PFSK-1 (cell line): ENCODE measurements at regions not wholly inside any gene's neighbourhood (a gene's known extent, or its start where the extent isn't known, plus 50 kb on each side); places are given as distances from the start of the nearest gene placed in this dataset.

ENCODE experiments used
- FOXP2 ChIP-seq: optimal IDR thresholded peaks from 2 replicates; pipeline ENCODE3; 2011; ENCODE audit warnings: borderline replicate concordance, control low read depth, inconsistent platforms; ENCODE audit not compliant: insufficient read depth; ENCODE audit errors: extremely low read length, extremely low read depth
- POLR2AphosphoS5 ChIP-seq: IDR thresholded peaks from 2 replicates; pipeline ENCODE4 v1.6.1; 2012; ENCODE audit warnings: low read depth, mild to moderate bottlenecking, control low read depth, low read length, moderate library complexity
- SIN3A ChIP-seq: IDR thresholded peaks from 2 replicates; pipeline ENCODE4 v1.6.1; 2012; ENCODE audit warnings: mild to moderate bottlenecking, low read length, moderate library complexity, borderline replicate concordance; ENCODE audit not compliant: insufficient read depth
- TAF1 ChIP-seq: IDR thresholded peaks from 2 replicates; pipeline ENCODE4 v1.6.1; 2012; ENCODE audit warnings: low read length, control low read depth, borderline replicate concordance; ENCODE audit not compliant: insufficient read depth
- TF ChIP-seq, protein P1 (sequence below), 2 experiments: IDR thresholded peaks; 2 replicates each; pipeline versions ENCODE4 v1.6.1 to v1.8.0; 2011 to 2012; ENCODE audit warnings: low read depth in 2 of 2, low read length in 2 of 2, control low read depth in 1 of 2, inconsistent platforms in 1 of 2, mild to moderate bottlenecking in 1 of 2, moderate library complexity in 1 of 2; ENCODE audit not compliant: insufficient read depth in 1 of 2

DNA sequence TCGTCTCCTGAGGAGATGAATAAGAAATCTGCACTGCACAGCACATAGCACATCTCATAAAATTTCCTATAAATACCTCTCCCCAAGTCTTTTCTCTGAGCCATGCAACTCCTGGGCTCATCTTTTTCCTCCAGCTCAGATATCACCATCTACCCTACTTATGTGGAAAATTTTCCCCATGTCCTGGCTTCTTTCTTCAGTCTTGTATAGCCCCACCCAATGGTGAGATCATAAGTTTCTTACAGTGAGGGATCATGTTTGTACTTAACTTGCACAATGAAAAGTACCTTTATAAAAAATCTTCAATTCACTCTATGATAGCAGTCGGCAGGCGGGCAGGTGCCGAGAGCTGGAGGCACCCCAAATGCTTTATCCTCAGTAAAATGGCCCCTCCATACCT lies 198.6 kb upstream of the S100G start:
- TF ChIP-seq SIN3A: no peak
- TF ChIP-seq, protein P1, sequence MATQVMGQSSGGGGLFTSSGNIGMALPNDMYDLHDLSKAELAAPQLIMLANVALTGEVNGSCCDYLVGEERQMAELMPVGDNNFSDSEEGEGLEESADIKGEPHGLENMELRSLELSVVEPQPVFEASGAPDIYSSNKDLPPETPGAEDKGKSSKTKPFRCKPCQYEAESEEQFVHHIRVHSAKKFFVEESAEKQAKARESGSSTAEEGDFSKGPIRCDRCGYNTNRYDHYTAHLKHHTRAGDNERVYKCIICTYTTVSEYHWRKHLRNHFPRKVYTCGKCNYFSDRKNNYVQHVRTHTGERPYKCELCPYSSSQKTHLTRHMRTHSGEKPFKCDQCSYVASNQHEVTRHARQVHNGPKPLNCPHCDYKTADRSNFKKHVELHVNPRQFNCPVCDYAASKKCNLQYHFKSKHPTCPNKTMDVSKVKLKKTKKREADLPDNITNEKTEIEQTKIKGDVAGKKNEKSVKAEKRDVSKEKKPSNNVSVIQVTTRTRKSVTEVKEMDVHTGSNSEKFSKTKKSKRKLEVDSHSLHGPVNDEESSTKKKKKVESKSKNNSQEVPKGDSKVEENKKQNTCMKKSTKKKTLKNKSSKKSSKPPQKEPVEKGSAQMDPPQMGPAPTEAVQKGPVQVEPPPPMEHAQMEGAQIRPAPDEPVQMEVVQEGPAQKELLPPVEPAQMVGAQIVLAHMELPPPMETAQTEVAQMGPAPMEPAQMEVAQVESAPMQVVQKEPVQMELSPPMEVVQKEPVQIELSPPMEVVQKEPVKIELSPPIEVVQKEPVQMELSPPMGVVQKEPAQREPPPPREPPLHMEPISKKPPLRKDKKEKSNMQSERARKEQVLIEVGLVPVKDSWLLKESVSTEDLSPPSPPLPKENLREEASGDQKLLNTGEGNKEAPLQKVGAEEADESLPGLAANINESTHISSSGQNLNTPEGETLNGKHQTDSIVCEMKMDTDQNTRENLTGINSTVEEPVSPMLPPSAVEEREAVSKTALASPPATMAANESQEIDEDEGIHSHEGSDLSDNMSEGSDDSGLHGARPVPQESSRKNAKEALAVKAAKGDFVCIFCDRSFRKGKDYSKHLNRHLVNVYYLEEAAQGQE (IDR thresholded peaks at IDR 0.05; ENCODE audit: insufficient read depth in 1 of 2, low read depth in 2 of 2, low read length in 2 of 2): no peak
- TF ChIP-seq FOXP2: no peak
- no peak for TF ChIP-seq TAF1
- no peak for TF ChIP-seq POLR2AphosphoS5

DNA sequence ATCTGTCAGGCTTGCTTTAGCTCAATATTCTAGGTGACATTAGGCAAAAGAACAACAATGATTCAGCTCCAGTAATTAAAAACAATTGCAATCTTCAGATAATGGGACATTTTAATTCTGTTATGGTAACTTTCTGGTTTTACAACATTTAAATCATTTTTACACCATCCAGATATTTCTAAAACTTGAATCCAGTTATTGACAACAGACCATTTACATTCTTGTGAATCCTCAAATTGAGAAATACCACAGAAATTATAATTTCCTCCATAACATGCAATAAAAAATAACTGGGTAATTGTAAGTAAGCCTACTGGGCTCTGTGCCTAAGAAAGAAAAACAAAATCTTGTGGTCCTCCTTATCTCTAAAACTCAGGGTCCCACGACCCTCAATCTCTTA lies 195.0 kb upstream of the S100G start:
- no peak for TF ChIP-seq POLR2AphosphoS5
- TF ChIP-seq, protein P1 (IDR thresholded peaks at IDR 0.05; ENCODE audit: insufficient read depth in 1 of 2, low read depth in 2 of 2, low read length in 2 of 2): no peak
- TF ChIP-seq SIN3A: no peak
- TF ChIP-seq TAF1: no peak
- TF ChIP-seq FOXP2: no peak

- no peak for TF ChIP-seq FOXP2
- TF ChIP-seq TAF1: no peak
- no peak for TF ChIP-seq SIN3A
- TF ChIP-seq POLR2AphosphoS5: no peak
- TF ChIP-seq, protein P1 (IDR thresholded peaks at IDR 0.05; ENCODE audit: insufficient read depth in 1 of 2, low read depth in 2 of 2, low read length in 2 of 2): no peak
Observed at GRCh38 chrX:16457239-16457638, 192.7 kb upstream of the S100G start.

DNA sequence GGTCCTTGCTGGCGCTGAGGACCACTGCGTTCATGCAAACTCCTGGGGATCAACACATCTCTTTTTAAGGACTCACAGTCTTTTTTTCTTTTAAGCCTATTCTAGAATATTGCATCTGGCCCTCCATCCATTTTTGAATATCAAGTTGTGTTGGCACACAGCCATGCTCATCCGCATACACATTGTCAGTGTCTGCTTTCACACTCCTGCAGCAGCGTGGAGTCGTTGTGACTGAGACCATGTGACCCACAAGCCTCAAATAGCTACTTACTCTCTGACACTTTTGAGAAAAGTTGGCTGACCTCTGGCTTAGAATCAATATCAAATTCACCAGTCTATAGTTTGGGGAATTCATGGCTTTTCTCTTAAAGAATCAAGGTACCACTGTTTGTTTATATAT lies 191.8 kb upstream of the S100G start:
- TF ChIP-seq, protein P1 (IDR thresholded peaks at IDR 0.05; ENCODE audit: insufficient read depth in 1 of 2, low read depth in 2 of 2, low read length in 2 of 2): no peak
- TF ChIP-seq FOXP2 (no peak), SIN3A (no peak), TAF1 (no peak), POLR2AphosphoS5 (no peak)

DNA sequence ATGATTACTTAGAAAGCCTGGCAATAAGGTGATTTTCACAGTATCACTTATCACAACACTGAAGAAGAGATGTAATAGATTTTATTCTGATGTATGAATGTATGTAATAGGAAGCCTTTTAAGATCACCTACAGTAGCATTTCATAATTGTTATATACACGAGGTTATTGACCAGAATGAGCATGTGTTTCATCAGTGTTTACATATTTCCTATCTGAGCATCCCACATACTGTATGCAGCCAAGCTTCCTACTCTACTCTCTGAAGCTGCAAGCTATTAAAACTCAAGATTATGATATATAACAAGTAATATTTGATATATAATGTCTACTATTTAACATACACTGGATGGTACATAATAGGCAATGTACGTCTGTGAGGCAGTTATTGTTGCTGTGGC lies 190.9 kb upstream of the S100G start:
- TF ChIP-seq TAF1 (no peak), SIN3A (no peak), FOXP2 (no peak), POLR2AphosphoS5 (no peak)
- TF ChIP-seq, protein P1 (IDR thresholded peaks at IDR 0.05; ENCODE audit: insufficient read depth in 1 of 2, low read depth in 2 of 2, low read length in 2 of 2): no peak
